ENCODE measurements at regions not wholly inside any gene's neighbourhood (a gene's known extent, or its start where the extent isn't known, plus 50 kb on each side); places are given as distances from the start of the nearest gene placed in this dataset.

- H4K20me1 ChIP-seq (ENCODE audit: insufficient read depth) = no peaks in the 10 kb centered on the region
- TF ChIP-seq ELF1 (IDR thresholded peaks at IDR 0.05; ENCODE audit: borderline replicate concordance, low read depth) (no peak), EZH2phosphoT487 (IDR thresholded peaks at IDR 0.05; ENCODE audit: borderline replicate concordance) (no peak), POLR2A (IDR thresholded peaks at IDR 0.05; ENCODE audit: borderline replicate concordance, extremely low read depth, insufficient read depth, insufficient read length) (no peak), YY1 (IDR thresholded peaks at IDR 0.05; ENCODE audit: extremely low read depth, insufficient replicate concordance, low read depth, low read length) (no peak), SIN3A (IDR thresholded peaks at IDR 0.05; ENCODE audit: low read depth) (no peak), REST (IDR thresholded peaks at IDR 0.05; ENCODE audit: low read depth) (no peak), JUND (IDR thresholded peaks at IDR 0.05) (no peak), ZFX (IDR thresholded peaks at IDR 0.05) (no peak), MAX (IDR thresholded peaks at IDR 0.05) (no peak), CTCF (IDR thresholded peaks at IDR 0.05 in 2 of 3, conservative IDR thresholded peaks at IDR 0.05 in 1 of 3; ENCODE audit: borderline replicate concordance in 1 of 3, insufficient read depth in 1 of 3, low read depth in 2 of 3, low read length in 2 of 3) (no peak), ZBTB33 (IDR thresholded peaks at IDR 0.05; ENCODE audit: extremely low read depth, insufficient replicate concordance, low read length) (no peak), SP1 (IDR thresholded peaks at IDR 0.05; ENCODE audit: low read depth) (no peak), TCF7L2 (IDR thresholded peaks at IDR 0.05; ENCODE audit: borderline replicate concordance, extremely low read depth, insufficient read depth, insufficient read length) (no peak), CEBPB (IDR thresholded peaks at IDR 0.05; ENCODE audit: low read depth) (no peak), FOSL1 (IDR thresholded peaks at IDR 0.05; ENCODE audit: low read depth) (no peak), SRF (IDR thresholded peaks at IDR 0.05; ENCODE audit: low read depth) (no peak), RAD21 (IDR thresholded peaks at IDR 0.05; ENCODE audit: low read depth) (no peak)
- DNase-seq (ENCODE audit: low read depth, low spot score) (no peak), ATAC-seq (no peak)
- H3K9ac ChIP-seq (ENCODE audit: low read length) = no peak overlapping the region
- H3K4me1 ChIP-seq (ENCODE audit: control insufficient read depth in 1 of 2, insufficient read depth in 2 of 2, low read length in 2 of 2) = peaks cover 10 to 11% of the 10 kb centered on the region in 2 experiments; a peak in 3 of 4 replicates
- H3K9me2 ChIP-seq (ENCODE audit: insufficient read depth) = no peaks in the 10 kb centered on the region
- no peaks in the 10 kb centered on the region for H3K9me3 ChIP-seq (ENCODE audit: control insufficient read depth in 1 of 2, insufficient read depth in 1 of 2, low read depth in 1 of 2, low read length in 2 of 2)
- ChIA-PET RAD21 (ENCODE audit: low non-redundant PET in 1 of 2, low total read pairs in 2 of 2, uncharacterized antibody in 2 of 2, unreplicated experiment in 2 of 2) (no interaction called here), POLR2A (no interaction called here), CTCF (interaction anchor here (1.6 to 1.7 kb wide), 2 partner anchors 10 kb away, joined by 3 read pairs; no protein-coding TSS in a partner anchor)
- no peaks in the 10 kb centered on the region for H3K36me3 ChIP-seq (ENCODE audit: control insufficient read depth in 1 of 2, insufficient read depth in 2 of 2, low read length in 2 of 2)
- intact Hi-C loops (cut with micrococcal nuclease) = no loop called here
- no peaks in the 10 kb centered on the region for H3K27me3 ChIP-seq (ENCODE audit: insufficient read depth, low read length)
- no peaks in the 10 kb centered on the region for H3K79me2 ChIP-seq (ENCODE audit: insufficient read depth, low read length)
- no TSS peak for BruUV-seq (replicated peaks)
- H2AFZ ChIP-seq (ENCODE audit: low read depth, low read length, poor library complexity, severe bottlenecking) = no peak overlapping the region
- no peak overlapping the region for H3K4me3 ChIP-seq (replicated peaks in 1 of 2; ENCODE audit: low read depth in 1 of 2, low read length in 2 of 2)
- H3K27ac ChIP-seq (ENCODE audit: low read depth, low read length) = no peak overlapping the region
- H3K4me2 ChIP-seq (ENCODE audit: low read length) = no peak overlapping the region
Measured at GRCh38 chr18:8910843-8911242, 191.7 kb upstream of the NDUFV2 start.

All from HCT116 (cell line).